ENCODE measurements at regions not wholly inside any gene's neighbourhood (a gene's known extent, or its start where the extent isn't known, plus 50 kb on each side); places are given as distances from the start of the nearest gene placed in this dataset.

DNA sequence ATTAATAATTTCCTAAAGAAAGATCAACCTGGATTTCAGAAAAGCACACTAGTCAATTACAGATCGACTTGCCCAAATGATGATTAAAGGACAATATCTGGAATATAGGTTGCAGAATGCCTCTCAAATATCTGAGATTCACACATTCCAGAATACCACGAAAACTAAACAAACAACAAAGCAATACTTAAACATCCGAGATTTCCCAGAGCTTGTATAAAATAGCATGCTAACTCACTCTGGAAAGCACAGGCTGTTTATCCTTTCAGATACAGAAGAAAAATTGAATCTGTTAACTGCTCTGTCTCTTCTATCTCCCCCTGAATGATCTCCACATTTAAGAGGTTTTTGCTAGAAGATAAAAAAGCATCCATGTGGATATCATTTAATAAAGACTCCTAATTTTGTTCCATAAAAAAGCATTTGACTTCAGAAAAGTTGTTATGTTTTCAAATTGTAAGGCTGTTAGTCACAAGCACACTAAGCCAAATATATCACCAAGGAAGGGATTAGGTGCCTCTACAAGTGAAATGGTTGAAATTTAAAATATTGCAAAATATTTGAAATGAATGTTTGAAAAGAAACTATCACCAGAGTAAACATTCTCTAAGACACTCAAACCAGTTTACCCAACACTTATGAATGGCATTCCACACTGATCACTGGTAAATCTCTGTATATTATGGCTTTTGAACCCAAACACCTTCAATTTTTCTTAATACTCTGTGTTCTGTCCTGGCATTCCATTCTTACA, 865.1 kb upstream of the ADAMTS5 start:
- DNase-seq, result no peak

DNA sequence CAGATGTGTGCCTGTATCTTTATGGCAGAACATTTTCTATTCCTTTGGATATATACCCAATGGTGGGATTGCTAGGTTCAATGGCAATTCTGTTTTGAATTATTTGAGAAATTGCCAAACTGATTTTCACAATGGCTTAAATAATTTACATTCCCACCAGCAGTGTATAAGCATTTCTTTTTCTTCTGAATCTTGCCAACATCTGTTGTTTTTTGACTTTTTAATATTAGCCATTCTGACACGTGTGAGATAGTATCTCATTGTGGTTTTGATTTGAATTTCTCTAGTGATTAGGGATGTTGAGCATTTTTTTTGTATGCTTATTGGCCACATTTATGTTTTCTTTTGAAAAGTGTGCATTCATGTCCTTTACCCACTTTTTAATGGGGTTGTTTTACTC, 864.3 kb upstream of the ADAMTS5 start:
- no peak for DNase-seq

- no peak for DNase-seq
Observed at GRCh38 chr21:27827972-27828371, 861.1 kb upstream of the ADAMTS5 start.

DNA sequence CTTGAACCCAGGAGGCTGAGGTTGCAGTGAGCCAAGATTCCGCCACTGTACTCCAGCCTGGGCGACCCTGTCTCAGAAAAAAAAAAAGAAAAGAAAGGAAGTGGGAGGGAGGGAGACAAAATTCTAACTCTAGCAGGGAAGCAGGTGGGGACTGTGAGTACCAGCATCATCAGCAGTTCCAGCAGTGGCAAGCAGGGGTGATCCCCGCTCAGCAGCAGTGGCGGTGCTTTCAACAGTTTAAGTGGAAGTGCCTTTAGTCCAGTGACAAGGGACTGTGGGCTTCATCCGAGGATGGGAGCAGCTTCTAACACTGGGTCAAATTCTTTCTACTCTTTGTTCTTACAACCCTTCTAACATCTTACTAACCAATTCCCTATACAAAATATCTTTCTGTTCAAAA, 858.1 kb upstream of the ADAMTS5 start:
- DNase-seq, result no peak

GRCh38 chr21:27823652-27824201, 856.8 kb upstream of the ADAMTS5 start:
- DNase-seq, result no peak

DNA sequence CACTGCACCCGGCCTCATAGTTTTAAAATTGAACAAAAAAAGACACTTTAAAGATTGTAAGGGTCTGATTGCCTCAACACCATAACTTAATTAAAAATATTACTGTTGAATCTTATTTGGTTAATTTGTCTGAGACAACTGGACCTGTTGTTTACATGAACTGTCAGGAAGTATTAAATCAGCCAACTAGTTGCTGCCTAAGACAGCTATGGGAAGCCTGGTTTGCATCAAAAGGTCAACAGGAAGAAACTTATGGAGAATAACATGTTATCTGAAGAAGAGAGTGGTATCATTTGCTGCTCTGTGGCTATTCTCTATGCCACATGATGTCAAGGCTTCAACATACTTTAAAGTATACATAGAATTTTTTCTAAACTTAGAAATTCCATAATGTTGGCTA, 853.5 kb upstream of the ADAMTS5 start:
- DNase-seq, result no peak

DNA sequence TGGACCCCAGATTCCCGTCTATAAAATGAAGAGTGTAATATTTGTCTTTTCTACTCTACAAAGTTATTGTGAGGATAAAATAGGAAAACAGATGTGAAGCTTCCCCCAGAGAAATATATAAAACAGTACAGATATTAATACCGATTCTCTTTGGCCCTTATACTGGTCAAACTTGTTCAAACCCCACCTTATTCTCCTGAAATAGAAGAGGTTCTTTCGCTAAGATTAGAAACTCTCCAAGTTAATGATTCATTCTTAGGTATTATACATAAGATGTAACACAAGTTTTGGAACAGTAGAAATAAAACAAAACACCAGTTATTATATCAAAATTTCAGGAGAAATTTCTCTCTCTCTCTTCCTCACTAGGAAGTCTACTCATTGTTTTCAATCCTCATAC, 852.4 kb upstream of the ADAMTS5 start:
- no peak for DNase-seq

DNA sequence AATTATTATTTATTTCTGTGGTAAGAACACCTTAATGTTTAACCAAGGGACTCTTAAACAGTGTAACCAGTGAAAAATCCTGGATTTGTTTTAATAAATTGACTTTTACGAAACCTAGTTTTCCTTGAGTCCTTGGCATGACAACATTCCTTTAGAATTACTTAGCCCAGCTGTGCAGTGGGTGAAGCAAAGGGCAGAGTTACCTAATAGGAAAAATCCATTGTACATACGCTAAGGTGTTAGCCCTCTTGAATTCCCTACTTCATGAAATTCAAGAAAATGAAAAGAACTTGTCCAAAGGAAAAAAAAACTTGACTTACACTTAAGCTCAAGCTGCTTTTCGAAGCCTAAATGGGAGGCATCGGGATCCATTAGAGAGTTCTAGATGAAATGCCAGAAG, 852.0 kb upstream of the ADAMTS5 start:
- DNase-seq, result no peak

- no peak for DNase-seq
Observed at GRCh38 chr21:27817902-27818623, 851.2 kb upstream of the ADAMTS5 start.

DNA sequence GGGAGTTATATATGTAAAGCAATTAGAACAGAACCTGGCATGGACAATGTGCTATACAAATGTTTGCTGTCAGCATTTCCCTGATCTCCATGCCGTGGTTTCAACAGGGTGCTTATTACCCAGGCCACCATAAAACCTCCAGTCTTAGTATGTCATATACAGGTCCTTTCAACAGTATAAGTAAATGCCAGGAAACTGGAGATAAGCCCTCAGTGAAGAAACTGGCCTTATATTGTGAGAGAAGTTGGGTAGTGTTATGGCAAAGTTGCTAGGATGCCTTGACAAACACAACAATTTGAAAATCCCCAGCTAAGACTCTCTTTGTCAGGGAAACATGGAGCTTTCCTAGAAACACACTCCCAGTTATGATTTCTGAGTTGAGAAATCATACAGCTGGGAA, 850.2 kb upstream of the ADAMTS5 start:
- DNase-seq, result no peak

GRCh38 chr21:27816301-27816700, 849.4 kb upstream of the ADAMTS5 start:
- no peak for DNase-seq

DNA sequence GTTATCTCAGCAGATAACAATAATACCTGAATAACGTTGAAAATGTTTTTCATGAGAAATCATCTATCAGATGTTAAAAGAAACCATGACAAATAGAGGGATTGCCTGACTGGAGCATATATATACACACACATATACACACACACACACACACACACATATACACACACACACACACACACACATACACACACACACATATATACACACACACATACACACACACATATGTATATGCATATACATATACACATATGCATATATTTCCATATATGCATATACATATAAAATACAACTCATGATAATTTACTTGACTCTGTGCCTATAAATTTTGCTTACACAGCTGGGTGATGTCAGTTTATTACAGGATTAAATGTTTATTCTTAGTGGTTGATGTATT, 847.3 kb upstream of the ADAMTS5 start:
- no peak for DNase-seq

DNA sequence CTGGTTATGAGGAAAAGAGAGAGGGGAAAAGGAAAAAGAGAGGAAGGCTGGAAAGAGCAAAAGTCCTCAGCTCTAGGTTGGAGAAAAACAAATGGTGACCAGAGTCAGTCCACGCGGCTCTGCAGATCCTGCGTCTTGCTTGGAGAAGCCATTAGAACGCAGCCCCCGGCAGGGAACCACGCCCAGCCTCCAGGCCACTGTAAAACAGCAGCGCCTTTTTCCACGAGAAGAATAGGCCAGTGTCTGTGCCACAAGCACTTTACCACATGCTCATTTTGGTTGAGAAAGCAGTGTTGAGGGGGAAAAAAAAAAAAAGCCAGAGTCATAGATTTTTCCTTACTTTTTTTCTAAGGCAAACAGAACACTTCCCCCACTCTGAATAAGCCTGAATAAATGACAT, 846.9 kb upstream of the ADAMTS5 start:
- no peak for DNase-seq

DNA sequence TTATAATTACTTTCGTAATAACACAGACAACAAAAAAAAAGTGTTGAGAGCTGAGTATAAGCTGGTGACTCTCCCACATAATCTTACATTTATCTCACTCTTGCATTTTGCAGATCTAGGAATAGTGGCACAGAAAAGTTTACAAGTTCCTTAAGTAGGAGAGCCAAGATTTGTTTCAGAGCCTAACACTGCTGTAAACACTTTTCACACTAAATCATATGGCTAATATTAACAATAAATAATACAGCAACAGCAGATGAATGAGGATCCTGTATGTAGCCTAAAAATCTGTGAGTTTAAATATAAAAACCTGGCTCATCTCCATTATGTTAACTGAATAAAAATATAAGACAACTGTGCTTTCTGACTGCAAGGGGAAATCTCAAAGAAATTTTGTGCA, 846.5 kb upstream of the ADAMTS5 start:
- DNase-seq, result no peak

- no peak for DNase-seq
Observed at GRCh38 chr21:27812279-27812678, 845.4 kb upstream of the ADAMTS5 start.

- DNase-seq, result no peak
Observed at GRCh38 chr21:27808923-27809322, 842.0 kb upstream of the ADAMTS5 start.

DNA sequence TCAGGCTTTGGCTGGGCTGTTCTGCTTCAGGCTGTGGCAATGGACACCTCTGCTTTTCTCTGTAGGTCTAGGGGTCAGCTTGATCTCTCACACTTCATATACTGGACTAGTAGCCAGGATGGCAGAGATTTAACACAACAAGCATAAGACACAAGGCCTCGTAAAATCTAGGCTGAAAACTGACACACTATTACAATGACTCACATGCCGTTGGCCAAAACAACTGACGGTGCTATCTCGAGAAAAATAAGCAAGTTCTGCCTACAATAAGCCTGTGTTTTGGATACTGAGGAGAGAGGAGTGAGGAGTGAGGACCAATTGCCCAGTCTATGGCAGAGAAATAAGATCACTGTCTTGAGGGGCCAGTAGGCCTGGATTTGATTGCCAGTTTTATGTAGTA, 840.7 kb upstream of the ADAMTS5 start:
- no peak for DNase-seq

DNA sequence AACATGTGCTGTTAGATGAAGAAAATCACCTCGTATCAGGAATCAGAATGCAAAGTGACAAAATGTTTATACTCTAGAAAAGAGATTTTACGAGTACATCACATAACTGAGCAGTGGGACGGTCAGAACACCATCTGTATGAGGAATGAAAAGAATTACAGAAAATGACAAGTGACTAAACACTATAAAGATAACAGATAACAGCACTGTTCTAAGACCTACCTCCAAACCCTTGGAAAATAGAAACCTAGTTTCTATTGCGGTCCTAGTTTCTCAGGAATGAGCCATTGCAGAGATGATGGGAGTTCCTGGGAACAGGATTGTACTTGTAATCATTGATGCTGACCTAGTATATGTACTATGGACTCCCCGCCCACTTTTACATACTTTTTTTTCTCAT, 839.4 kb upstream of the ADAMTS5 start:
- no peak for DNase-seq

- DNase-seq, result no peak
Observed at GRCh38 chr21:27805696-27806095, 838.8 kb upstream of the ADAMTS5 start.

- DNase-seq, result no peak
Observed at GRCh38 chr21:27804515-27804914, 837.6 kb upstream of the ADAMTS5 start.

DNA sequence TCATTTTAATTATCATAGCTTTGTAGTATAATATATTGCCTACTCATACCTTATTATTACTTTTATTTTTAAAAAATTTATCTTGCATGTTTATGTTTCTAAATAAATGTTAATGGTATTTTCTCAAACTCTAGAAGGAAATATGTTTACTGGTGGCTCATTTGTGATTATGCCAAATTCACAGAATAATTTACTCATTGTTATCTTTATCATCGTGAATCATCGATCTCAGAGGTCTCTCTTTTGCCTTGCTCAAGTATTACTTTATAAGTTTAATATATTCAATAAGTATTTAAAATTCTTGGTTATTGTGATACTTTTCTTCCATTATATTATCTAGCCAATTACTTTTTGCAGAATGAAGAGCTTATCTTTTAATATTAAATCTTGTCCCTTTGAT, 836.7 kb upstream of the ADAMTS5 start:
- DNase-seq, result no peak

- DNase-seq, result no peak
Observed at GRCh38 chr21:27802816-27803475, 836.1 kb upstream of the ADAMTS5 start.

DNA sequence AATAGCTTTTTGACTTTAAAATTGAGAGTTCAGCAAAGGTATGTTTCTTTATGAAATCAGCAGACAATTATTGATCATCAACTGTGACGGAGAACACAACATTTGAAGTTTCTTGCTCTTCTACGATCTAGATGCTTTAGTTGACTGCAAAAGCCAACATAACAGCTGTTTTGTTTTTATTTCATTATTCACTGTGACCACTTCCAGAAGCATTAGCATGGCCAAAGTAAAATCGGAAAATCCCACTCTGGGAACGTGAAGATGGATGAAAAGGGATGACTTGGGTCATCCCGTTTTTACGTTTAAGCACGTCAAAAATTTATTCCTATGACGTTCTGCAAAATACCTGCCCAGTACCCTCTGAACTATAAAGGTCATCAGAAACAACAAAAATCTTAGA, 833.0 kb upstream of the ADAMTS5 start:
- DNase-seq, result no peak

GRCh38 chr21:27796106-27796505, 829.2 kb upstream of the ADAMTS5 start:
- DNase-seq, result no peak

Measured in CD4-positive, alpha-beta T cell treated with Interferon gamma for 1 hour (primary cell).